ENCODE measurements at regions not wholly inside any gene's neighbourhood (a gene's known extent, or its start where the extent isn't known, plus 50 kb on each side); places are given as distances from the start of the nearest gene placed in this dataset.

- Histone ChIP-seq H3K27ac (no peak overlapping the region), H3K4me3 (ENCODE audit: low read depth in 1 of 2, low read length in 1 of 2) (no peak overlapping the region)
- no peak for TF ChIP-seq CTCF (IDR thresholded peaks at IDR 0.05)
Measured at GRCh38 chr16:87006789-87007745, 310.1 kb downstream of the C16orf95 start.

GRCh38 chr16:87007907-87008306, 309.3 kb downstream of the C16orf95 start:
- Histone ChIP-seq H3K27ac (no peak overlapping the region), H3K4me1 (ENCODE audit: control insufficient read depth in 1 of 2, insufficient read depth in 1 of 2, low read depth in 1 of 2, low read length in 1 of 2) (no peaks in the 10 kb centered on the region), H3K4me3 (ENCODE audit: low read depth in 1 of 2, low read length in 1 of 2) (no peak overlapping the region), H3K36me3 (no peaks in the 10 kb centered on the region), H3K9me3 (no peaks in the 10 kb centered on the region), H3K27me3 (no peaks in the 10 kb centered on the region)
- TF ChIP-seq CTCF (IDR thresholded peaks at IDR 0.05) = no peak

More at GRCh38 chr16:87006789-87007745, 310.1 kb downstream of the C16orf95 start:
- Histone ChIP-seq H3K27me3 (no peaks in the 10 kb centered on the region), H3K36me3 (no peaks in the 10 kb centered on the region), H3K9me3 (no peaks in the 10 kb centered on the region), H3K4me1 (ENCODE audit: control insufficient read depth in 1 of 2, insufficient read depth in 1 of 2, low read depth in 1 of 2, low read length in 1 of 2) (no peaks in the 10 kb centered on the region)

- Histone ChIP-seq H3K27me3 (no peaks in the 10 kb centered on the region), H3K4me1 (ENCODE audit: control insufficient read depth in 1 of 2, insufficient read depth in 1 of 2, low read depth in 1 of 2, low read length in 1 of 2) (no peaks in the 10 kb centered on the region), H3K4me3 (ENCODE audit: low read depth in 1 of 2, low read length in 1 of 2) (no peak overlapping the region), H3K27ac (no peak overlapping the region), H3K36me3 (no peaks in the 10 kb centered on the region), H3K9me3 (no peaks in the 10 kb centered on the region)
- no peak for TF ChIP-seq CTCF (IDR thresholded peaks at IDR 0.05)
Measured at GRCh38 chr16:87008664-87009063, 308.5 kb downstream of the C16orf95 start.

GRCh38 chr16:87012954-87013938, 303.9 kb downstream of the C16orf95 start:
- H3K27ac ChIP-seq = no peak overlapping the region
- H3K9me3 ChIP-seq = no peaks in the 10 kb centered on the region
- H3K4me3 ChIP-seq (ENCODE audit: low read depth in 1 of 2, low read length in 1 of 2) = no peak overlapping the region
- no peak for TF ChIP-seq CTCF (IDR thresholded peaks at IDR 0.05)
- no peaks in the 10 kb centered on the region for H3K36me3 ChIP-seq
- H3K4me1 ChIP-seq (ENCODE audit: control insufficient read depth in 1 of 2, insufficient read depth in 1 of 2, low read depth in 1 of 2, low read length in 1 of 2) = peaks cover 23 to 33% of the 10 kb centered on the region in 2 experiments
- peaks cover 18% of the 10 kb centered on the region for H3K27me3 ChIP-seq

- no peak for TF ChIP-seq CTCF (IDR thresholded peaks at IDR 0.05)
- Histone ChIP-seq H3K4me3 (ENCODE audit: low read depth in 1 of 2, low read length in 1 of 2) (no peak overlapping the region), H3K27ac (no peak overlapping the region), H3K9me3 (no peaks in the 10 kb centered on the region), H3K36me3 (no peaks in the 10 kb centered on the region), H3K27me3 (peaks cover 18% of the 10 kb centered on the region), H3K4me1 (ENCODE audit: control insufficient read depth in 1 of 2, insufficient read depth in 1 of 2, low read depth in 1 of 2, low read length in 1 of 2) (peaks cover 23 to 33% of the 10 kb centered on the region in 2 experiments)
Measured at GRCh38 chr16:87014112-87014511, 303.1 kb downstream of the C16orf95 start.

Data from neutrophil (primary cell).